Thymus (tissue), 11 donors: ENCODE measurements at regions not wholly inside any gene's neighbourhood (a gene's known extent, or its start where the extent isn't known, plus 50 kb on each side); places are given as distances from the start of the nearest gene placed in this dataset.

Experiments used
- DNase-seq, 9 donors: peaks; one replicate each; pipeline ENCODE4 v3.0.0-alpha.2; 2013; ENCODE audit warnings: low spot score in 9 of 9, low read depth in 6 of 9, missing footprints in 1 of 9
- H3K27ac ChIP-seq, 2 donors: one replicate each; pipeline ENCODE4 v1.5.1; 2013; ENCODE audit warnings: control low read depth in 1 of 2, low read depth in 1 of 2, low read length in 1 of 2, mild to moderate bottlenecking in 1 of 2, moderate library complexity in 1 of 2
- H3K27me3 ChIP-seq, 2 donors: one replicate each; pipeline ENCODE4 v1.5.1; 2013; ENCODE audit warnings: low read length in 1 of 2; ENCODE audit not compliant: control insufficient read depth in 2 of 2, insufficient read depth in 1 of 2
- H3K36me3 ChIP-seq, 2 donors: one replicate each; pipeline ENCODE4 v1.5.1; 2013; ENCODE audit warnings: low read length in 1 of 2, mild to moderate bottlenecking in 1 of 2, moderate library complexity in 1 of 2; ENCODE audit not compliant: control insufficient read depth in 2 of 2, insufficient read depth in 2 of 2
- H3K4me1 ChIP-seq, 2 donors: one replicate each; pipeline ENCODE4 v1.5.1; 2013; ENCODE audit warnings: low read length in 2 of 2; ENCODE audit not compliant: control insufficient read depth in 2 of 2, insufficient read depth in 2 of 2
- H3K4me3 ChIP-seq, 2 donors: one replicate each; pipeline ENCODE4 v1.5.1; 2013; ENCODE audit warnings: low read length in 2 of 2, control low read depth in 1 of 2, mild to moderate bottlenecking in 1 of 2
- H3K9me3 ChIP-seq, 2 donors: one replicate each; pipeline ENCODE4 v1.5.1; 2013; ENCODE audit warnings: low read length in 1 of 2, mild to moderate bottlenecking in 1 of 2; ENCODE audit not compliant: control insufficient read depth in 2 of 2, insufficient read depth in 1 of 2
- WGBS: extraction: QIAGEN DNeasy Blood & Tissue Kit; methylation state at CpG from one replicate; pipeline ENCODE4 v1.1.7; 2013; 5-methylcytosine and 5-hydroxymethylcytosine counted together
- donor health status: healthy.

DNA sequence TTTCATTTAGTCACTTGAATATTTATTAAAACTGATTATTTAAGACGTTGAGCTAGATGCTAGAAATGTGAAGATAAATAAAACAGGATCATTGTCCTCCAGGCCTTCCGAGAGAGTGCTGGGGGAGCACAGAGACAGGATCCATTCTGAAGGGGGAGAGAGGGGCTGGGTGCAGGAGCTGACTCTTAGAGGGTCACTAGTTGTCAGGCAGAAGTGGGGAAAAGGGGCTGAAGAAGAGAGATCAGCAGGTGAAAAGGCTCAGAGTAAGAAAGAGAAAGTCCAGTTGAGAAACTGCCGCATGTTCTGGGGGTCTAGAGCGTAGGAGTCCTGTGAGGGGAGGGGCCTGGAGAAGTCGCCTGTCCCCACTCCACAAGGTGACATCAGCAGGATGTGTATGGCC is 206.2 kb upstream of the SNX19 start:
- Histone ChIP-seq H3K27ac (no peak overlapping the region), H3K36me3 (no peaks in the 10 kb centered on the region), H3K9me3 (no peaks in the 10 kb centered on the region), H3K4me1 (no peaks in the 10 kb centered on the region), H3K27me3 (no peaks in the 10 kb centered on the region), H3K4me3 (no peak overlapping the region)
- no peak for DNase-seq
- WGBS, result 87% methylated on average over 5 of the region's 5 CpGs

DNA sequence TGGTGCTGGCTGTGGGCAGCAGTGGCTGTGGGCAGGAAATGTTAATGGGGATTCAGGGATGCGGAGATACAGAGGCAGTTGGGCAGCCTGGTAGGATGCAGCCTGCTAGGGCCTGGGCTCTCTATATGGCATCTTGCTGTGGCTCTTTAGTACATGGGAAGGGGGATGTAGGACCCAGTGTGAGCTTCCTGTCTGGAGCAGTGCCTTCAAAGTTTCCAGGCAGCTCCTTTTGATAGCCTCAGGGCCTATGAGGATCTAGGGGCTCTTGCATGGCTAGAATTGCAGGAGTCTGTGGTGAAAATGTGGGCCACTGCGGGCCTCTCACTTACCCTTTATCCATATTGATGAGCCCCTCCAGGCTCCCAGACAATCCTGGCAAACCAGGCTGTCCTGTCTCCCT is 213.2 kb upstream of the SNX19 start:
- no peaks in the 10 kb centered on the region for H3K27me3 ChIP-seq
- no peaks in the 10 kb centered on the region for H3K4me1 ChIP-seq
- no peak for DNase-seq
- no peak overlapping the region for H3K27ac ChIP-seq
- 92% methylated on average over 2 of the region's 2 CpGs for WGBS
- peaks cover 0 to 14% of the 10 kb centered on the region in 2 donors for H3K9me3 ChIP-seq
- H3K4me3 ChIP-seq, result no peak overlapping the region
- H3K36me3 ChIP-seq, result no peaks in the 10 kb centered on the region

DNA sequence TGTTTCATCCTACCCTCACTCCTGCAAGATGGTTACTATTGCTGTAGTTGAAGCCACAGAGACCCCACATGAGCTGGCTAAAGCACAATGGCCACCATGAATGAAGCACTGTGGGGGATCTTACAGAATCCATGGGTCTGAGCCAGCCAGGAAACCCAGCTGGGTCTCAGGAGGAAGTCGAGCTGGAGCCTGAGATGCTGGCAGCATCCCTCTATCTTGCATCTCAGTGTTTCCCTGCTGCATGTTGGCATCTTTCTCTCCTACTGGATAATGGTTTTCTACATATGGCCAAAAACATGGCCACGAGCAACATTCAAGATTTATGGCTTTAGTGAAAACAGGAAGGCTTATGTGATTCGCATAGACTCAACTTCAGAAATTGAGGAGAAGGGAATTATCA is 219.3 kb upstream of the SNX19 start:
- Histone ChIP-seq H3K36me3 (no peaks in the 10 kb centered on the region), H3K4me1 (no peaks in the 10 kb centered on the region), H3K4me3 (no peak overlapping the region), H3K27ac (no peak overlapping the region), H3K27me3 (no peaks in the 10 kb centered on the region), H3K9me3 (no peaks in the 10 kb centered on the region)
- WGBS, result 63% methylated on average over 3 of the region's 3 CpGs
- no peak for DNase-seq

DNA sequence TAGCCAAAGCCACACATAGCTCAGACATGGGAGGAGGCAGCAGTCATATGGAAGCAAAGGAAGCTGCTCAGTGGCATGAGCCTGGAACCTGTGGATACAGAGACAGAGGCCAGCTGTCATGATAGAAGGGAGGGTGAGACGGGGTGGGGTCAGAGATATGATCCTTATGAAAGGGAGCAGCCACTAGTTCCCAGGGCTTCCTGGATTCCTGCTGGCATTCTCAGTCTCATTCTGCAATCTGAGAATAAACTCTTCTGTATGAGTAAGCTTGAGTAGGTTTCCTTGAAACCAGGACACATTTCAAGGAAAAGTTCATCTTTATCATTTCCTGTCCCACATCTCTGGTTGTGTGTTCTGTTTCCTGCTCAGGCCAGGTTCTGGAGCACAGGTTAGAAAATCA is 220.2 kb upstream of the SNX19 start:
- H3K9me3 ChIP-seq, result no peaks in the 10 kb centered on the region
- H3K36me3 ChIP-seq, result no peaks in the 10 kb centered on the region
- DNase-seq, result no peak
- 0% methylated on average over 1 of the region's 1 CpG for WGBS
- H3K4me3 ChIP-seq, result no peak overlapping the region
- no peaks in the 10 kb centered on the region for H3K4me1 ChIP-seq
- H3K27ac ChIP-seq, result no peak overlapping the region
- H3K27me3 ChIP-seq, result no peaks in the 10 kb centered on the region

DNA sequence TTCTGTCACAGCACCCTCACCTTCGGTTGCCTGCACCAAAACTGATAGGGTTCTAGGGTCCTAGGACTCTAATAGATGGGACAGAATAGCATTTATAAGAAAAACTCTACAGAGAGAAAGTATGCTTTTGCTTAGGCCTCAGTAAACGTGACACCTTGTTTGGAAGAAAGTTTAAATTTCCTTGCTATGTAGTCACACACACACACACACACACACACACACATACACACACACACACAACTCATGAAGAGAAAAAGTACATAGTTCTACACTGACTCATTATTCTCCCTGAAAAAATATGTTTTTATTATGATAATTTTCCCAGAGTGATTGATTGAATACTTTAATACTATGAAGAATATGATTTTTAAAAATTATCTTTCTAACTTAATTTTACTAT is 220.8 kb upstream of the SNX19 start:
- H3K27me3 ChIP-seq, result no peaks in the 10 kb centered on the region
- H3K36me3 ChIP-seq, result no peaks in the 10 kb centered on the region
- H3K9me3 ChIP-seq, result no peaks in the 10 kb centered on the region
- no peak for DNase-seq
- no peaks in the 10 kb centered on the region for H3K4me1 ChIP-seq
- 93% methylated on average over 2 of the region's 2 CpGs for WGBS
- no peak overlapping the region for H3K27ac ChIP-seq
- no peak overlapping the region for H3K4me3 ChIP-seq

DNA sequence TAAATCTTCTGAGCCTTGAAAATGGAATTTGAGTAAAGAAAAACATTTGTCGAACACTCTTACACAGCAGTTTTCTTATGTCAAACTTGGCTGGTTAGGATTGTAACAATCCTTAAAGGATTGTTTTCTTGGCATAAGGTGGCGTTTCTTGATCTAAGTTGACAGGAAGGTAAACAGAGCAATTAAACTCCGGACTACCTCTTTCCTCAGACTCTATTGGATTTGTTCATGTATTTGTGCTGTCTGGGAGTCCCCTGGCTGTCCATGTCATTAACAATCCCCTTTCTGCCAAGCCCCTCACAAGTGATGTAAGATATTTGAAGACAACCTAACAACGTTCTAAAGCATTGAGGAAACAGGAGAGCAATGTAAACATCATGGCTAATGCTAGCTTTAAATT is 222.5 kb upstream of the SNX19 start:
- no peaks in the 10 kb centered on the region for H3K9me3 ChIP-seq
- no peak overlapping the region for H3K4me3 ChIP-seq
- H3K27me3 ChIP-seq, result no peaks in the 10 kb centered on the region
- WGBS, result 58% methylated on average over 4 of the region's 4 CpGs
- H3K4me1 ChIP-seq, result no peaks in the 10 kb centered on the region
- DNase-seq, result no peak
- H3K27ac ChIP-seq, result no peak overlapping the region
- no peaks in the 10 kb centered on the region for H3K36me3 ChIP-seq

DNA sequence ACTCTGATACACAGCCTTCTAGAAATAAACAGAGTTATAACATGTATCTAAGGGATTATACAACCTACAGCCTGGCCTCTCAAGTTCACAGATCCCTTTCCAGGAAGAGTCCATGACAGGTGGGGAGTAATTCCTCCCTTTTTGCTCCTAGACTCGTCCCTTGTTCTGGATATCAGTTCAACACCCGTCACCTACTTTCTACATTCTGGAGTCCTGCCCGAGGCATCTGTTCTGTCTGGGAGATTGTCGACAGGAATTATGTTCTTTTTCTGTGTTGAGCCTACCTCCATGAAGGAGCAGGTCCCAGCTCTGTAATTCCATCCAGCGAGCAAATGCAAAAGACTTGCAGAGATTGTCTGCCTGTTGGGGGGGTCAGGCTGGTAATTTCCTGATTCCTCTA is 224.6 kb upstream of the NTM start:
- Histone ChIP-seq H3K4me1 (no peaks in the 10 kb centered on the region), H3K27ac (no peak overlapping the region), H3K27me3 (no peaks in the 10 kb centered on the region), H3K9me3 (no peaks in the 10 kb centered on the region), H3K4me3 (no peak overlapping the region), H3K36me3 (no peaks in the 10 kb centered on the region)
- 87% methylated on average over 5 of the region's 5 CpGs for WGBS
- no peak for DNase-seq

DNA sequence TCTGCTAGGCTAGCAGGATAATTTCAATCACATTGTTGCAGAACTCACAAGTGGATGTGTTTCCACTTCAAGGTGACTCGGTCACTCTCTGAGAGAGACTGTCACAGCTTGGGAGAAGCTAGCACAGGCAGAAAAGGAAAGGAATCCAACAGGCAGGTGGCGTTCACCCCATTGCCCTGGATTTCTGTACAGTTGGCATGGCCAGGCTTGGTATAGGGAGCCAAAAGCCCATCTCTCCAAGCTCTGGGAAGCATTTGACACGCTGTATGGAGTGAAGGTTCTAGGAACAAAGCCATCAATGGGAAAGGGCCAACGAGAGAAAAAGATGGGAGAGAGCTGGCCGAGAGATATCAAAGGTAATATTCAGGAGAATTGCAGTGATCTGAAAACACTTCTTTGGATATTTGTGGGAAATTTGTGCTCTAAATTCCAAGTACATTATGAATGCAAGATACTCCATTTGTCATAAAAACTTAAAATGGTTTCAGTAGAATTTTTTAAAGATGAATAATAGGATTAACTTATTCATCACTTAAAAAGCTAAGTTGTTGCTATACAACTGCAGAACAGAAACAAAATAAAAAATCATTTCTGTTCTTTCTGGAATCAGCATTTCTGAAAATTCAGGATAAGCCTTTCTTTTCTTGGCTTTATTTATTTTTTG is 223.5 kb upstream of the NTM start:
- DNase-seq, result no peak
- no peak overlapping the region for H3K27ac ChIP-seq
- no peaks in the 10 kb centered on the region for H3K9me3 ChIP-seq
- H3K27me3 ChIP-seq, result no peaks in the 10 kb centered on the region
- 85% methylated on average over 5 of the region's 5 CpGs for WGBS
- H3K4me3 ChIP-seq, result no peak overlapping the region
- no peaks in the 10 kb centered on the region for H3K4me1 ChIP-seq
- H3K36me3 ChIP-seq, result no peaks in the 10 kb centered on the region

DNA sequence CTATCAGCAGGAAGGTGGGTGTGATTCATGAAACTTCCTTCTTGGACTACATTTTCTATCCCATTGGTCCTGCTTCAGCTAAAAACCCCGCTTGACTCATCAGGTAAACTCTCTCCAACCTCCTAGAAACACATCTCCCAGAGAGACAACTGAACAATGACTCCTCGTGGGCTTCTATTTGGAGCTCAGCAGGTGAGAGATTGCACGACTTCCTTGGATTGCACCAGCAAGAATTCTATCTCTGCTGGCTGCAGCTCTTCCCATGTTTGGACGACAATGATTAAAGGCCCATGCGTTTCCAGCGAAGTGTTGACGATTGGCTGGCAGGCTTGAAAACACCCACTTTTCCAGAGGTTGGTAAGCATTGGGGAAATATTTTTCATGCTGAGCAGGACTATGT is 216.1 kb upstream of the NTM start:
- WGBS, result 75% methylated on average over 7 of the region's 7 CpGs
- Histone ChIP-seq H3K27ac (no peak overlapping the region), H3K4me1 (no peaks in the 10 kb centered on the region), H3K4me3 (no peak overlapping the region), H3K27me3 (no peaks in the 10 kb centered on the region), H3K9me3 (no peaks in the 10 kb centered on the region), H3K36me3 (no peaks in the 10 kb centered on the region)
- DNase-seq, result no peak

DNA sequence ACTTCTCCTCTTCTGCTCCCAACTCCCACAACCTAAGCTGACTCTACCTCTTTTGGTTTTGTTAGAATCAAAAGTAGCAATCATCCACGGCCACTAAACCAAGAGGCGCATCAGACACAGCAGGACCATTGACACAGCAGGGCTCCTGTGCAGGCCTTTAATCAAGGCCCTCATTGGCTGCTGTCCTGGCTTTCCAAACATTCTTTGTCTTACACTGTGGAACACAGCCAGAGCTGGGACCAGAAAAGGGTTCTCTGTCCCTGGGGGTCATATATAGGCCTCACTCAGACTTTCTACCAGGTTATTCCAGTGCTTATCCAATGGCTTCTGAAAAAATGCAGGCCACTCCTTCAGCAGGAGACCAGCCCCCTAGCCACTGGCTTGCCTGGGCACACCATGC is 212.7 kb upstream of the NTM start:
- H3K27ac ChIP-seq, result no peak overlapping the region
- no peak overlapping the region for H3K4me3 ChIP-seq
- WGBS, result 82% methylated on average over 2 of the region's 2 CpGs

More for the DNA sequence above, 212.7 kb upstream of the NTM start:
- Histone ChIP-seq H3K9me3 (no peaks in the 10 kb centered on the region), H3K27me3 (no peaks in the 10 kb centered on the region), H3K4me1 (no peaks in the 10 kb centered on the region), H3K36me3 (no peaks in the 10 kb centered on the region)
- no peak for DNase-seq
